HepG2 (cell line): ENCODE measurements at regions not wholly inside any gene's neighbourhood (a gene's known extent, or its start where the extent isn't known, plus 50 kb on each side); places are given as distances from the start of the nearest gene placed in this dataset.

Source experiments
- ATAC-seq: fragments of 200-7000 bp; cut with Tn5 transposase; 3 replicates; pipeline ENCODE4 v1.9.1; 2020; ENCODE audit warnings: mild to moderate bottlenecking, moderate library complexity
- BruUV-seq: library from RNA; stranded (reverse); fragments of 400-500 nt; replicated peaks from 2 replicates; lab custom pipeline; 2021; lab: Mats Ljungman, UMichigan
- CTCF ChIA-PET: fragments of 300-600 bp; formaldehyde crosslinking; extraction: SDS; loops from one replicate; lab custom pipeline; 2021; ENCODE audit warnings: low total read pairs, inconsistent platforms, low intra/inter-chr PET ratio; lab: Yijun Ruan, JAX
- POLR2A ChIA-PET: fragments of 350-600 bp; sonication (Branson Sonifier 250); formaldehyde crosslinking; loops from one replicate; lab custom pipeline; 2020; ENCODE audit warnings: antibody characterized with exemption, inconsistent platforms; lab: Yijun Ruan, JAX
- DNase-seq: peaks from one replicate; pipeline ENCODE4 v3.0.0-alpha.2; 2015; ENCODE audit warnings: low spot score
- FAIRE-seq: peaks from 3 replicates; lab custom pipeline; 2011; peaks lifted over from hg19 to GRCh38; lab: Jason Lieb, UNC
- H2AFZ ChIP-seq: one replicate; pipeline ENCODE4 v1.6.1; 2011; ENCODE audit warnings: low read length, inconsistent platforms
- H3K27ac ChIP-seq: fragments of 300-600 bp; 3 replicates; pipeline ENCODE4 v1.8.0; 2011; ENCODE audit warnings: mixed run types, mild to moderate bottlenecking, mixed read lengths, low read length, inconsistent platforms; ENCODE audit not compliant: insufficient read depth; ENCODE audit errors: extremely low read length
- H3K27me3 ChIP-seq, 2 experiments: fragments of 200-600 bp in 1 of 2; 2 replicates in 1 of 2; 3 replicates in 1 of 2; pipeline versions ENCODE4 v1.6.0 to v1.8.0; 2011; ENCODE audit warnings: low read length in 2 of 2, mild to moderate bottlenecking in 2 of 2, moderate library complexity in 2 of 2, inconsistent platforms in 1 of 2; ENCODE audit not compliant: insufficient read depth in 2 of 2, control insufficient read depth in 1 of 2
- H3K36me3 ChIP-seq, 2 experiments: fragments of 200-600 bp in 1 of 2; replicated peaks in 1 of 2; 2 replicates in 1 of 2; 3 replicates in 1 of 2; pipeline versions ENCODE4 v1.5.1 to v1.8.0; 2011; ENCODE audit warnings: low read length in 2 of 2, inconsistent platforms in 1 of 2; ENCODE audit not compliant: insufficient read depth in 2 of 2, control insufficient read depth in 1 of 2
- H3K4me1 ChIP-seq: 2 replicates; pipeline ENCODE4 v1.5.1; 2012; ENCODE audit warnings: low read length, inconsistent platforms; ENCODE audit not compliant: insufficient read depth
- H3K4me2 ChIP-seq: 2 replicates; pipeline ENCODE4 v1.6.0; 2011; ENCODE audit warnings: low read depth, low read length, inconsistent platforms
- H3K4me3 ChIP-seq, 3 experiments: fragments of 200-600 bp in 1 of 3; sonication (generic), shearing (Covaris generic) in 1 of 3; replicated peaks in 1 of 3; 2 replicates each; pipeline ENCODE4 v1.5.1; 2011 to 2016; ENCODE audit warnings: low read length in 3 of 3, inconsistent platforms in 2 of 3, low read depth in 2 of 3, mild to moderate bottlenecking in 2 of 3, control low read depth in 1 of 3, mixed read lengths in 1 of 3; ENCODE audit not compliant: insufficient read depth in 1 of 3
- H3K79me2 ChIP-seq: one replicate; pipeline ENCODE4 v1.6.1; 2011; ENCODE audit warnings: low read length, inconsistent platforms; ENCODE audit not compliant: insufficient read depth
- H3K9ac ChIP-seq: 2 replicates; pipeline ENCODE4 v1.6.0; 2011; ENCODE audit warnings: mild to moderate bottlenecking, low read depth, low read length, inconsistent platforms; ENCODE audit not compliant: insufficient read depth
- H3K9me3 ChIP-seq: 2 replicates; pipeline ENCODE4 v1.5.1; 2012; ENCODE audit warnings: mild to moderate bottlenecking, low read length
- H4K20me1 ChIP-seq: 2 replicates; pipeline ENCODE4 v1.6.0; 2011; ENCODE audit warnings: inconsistent platforms, mild to moderate bottlenecking, low read length, moderate library complexity; ENCODE audit not compliant: insufficient read depth
- CBX1 ChIP-seq: IDR thresholded peaks from one replicate; pipeline ENCODE4 v1.6.1; 2016; ENCODE audit warnings: antibody characterized with exemption, low read depth
- HMGA1 ChIP-seq: sonication (generic); formaldehyde crosslinking; conservative IDR thresholded peaks from 2 replicates; pipeline ENCODE4 v1.4.0; 2020; ENCODE audit warnings: missing genetic modification reagents
- IRF2 ChIP-seq: IDR thresholded peaks from 2 replicates; pipeline ENCODE4 v1.6.1; 2018; ENCODE audit warnings: missing genetic modification reagents, missing compliant biosample characterization
- MAZ ChIP-seq, 2 experiments: sonication (generic) in 1 of 2; formaldehyde crosslinking in 1 of 2; IDR thresholded peaks; 2 replicates each; pipeline versions ENCODE4 v1.5.0 to v1.6.1; 2012 to 2020; ENCODE audit warnings: low read depth in 2 of 2, mild to moderate bottlenecking in 2 of 2, borderline replicate concordance in 1 of 2, improper control_type of control experiment in 1 of 2, low read length in 1 of 2, missing genetic modification reagents in 1 of 2, moderate library complexity in 1 of 2
- MIER2 ChIP-seq: IDR thresholded peaks from 2 replicates; pipeline ENCODE4 v1.6.1; 2016; ENCODE audit warnings: missing biosample characterization, missing genetic modification reagents
- NFE2L2 ChIP-seq: fragments of 150-350 bp; IDR thresholded peaks from 2 replicates; pipeline ENCODE4 v1.6.1; 2014; ENCODE audit warnings: low read length
- SAP130 ChIP-seq: IDR thresholded peaks from 2 replicates; pipeline ENCODE4 v1.6.1; 2016; ENCODE audit warnings: low read depth
- SP1 ChIP-seq, 2 experiments: fragments of 450-650 bp in 1 of 2; sonication (generic) in 1 of 2; formaldehyde crosslinking in 1 of 2; IDR thresholded peaks; 2 replicates each; pipeline versions ENCODE4 v1.4.0 to v1.6.1; 2016 to 2020; ENCODE audit warnings: missing genetic modification reagents in 1 of 2
- SRF ChIP-seq: IDR thresholded peaks from 2 replicates; pipeline ENCODE4 v1.6.1; 2011; ENCODE audit warnings: mild to moderate bottlenecking, low read depth, low read length, moderate library complexity
- ZFYVE20 ChIP-seq: sonication (generic); formaldehyde crosslinking; IDR thresholded peaks from 2 replicates; pipeline ENCODE4 v1.8.0; 2023; ENCODE audit warnings: low read depth, mild to moderate bottlenecking, moderate library complexity, missing genetic modification reagents, borderline replicate concordance
- ZNF232 ChIP-seq: sonication (generic); formaldehyde crosslinking; IDR thresholded peaks from 2 replicates; pipeline ENCODE4 v1.4.0; 2020; ENCODE audit warnings: missing genetic modification reagents, borderline replicate concordance
- ZNF24 ChIP-seq: fragments of 450-650 bp; IDR thresholded peaks from 2 replicates; pipeline ENCODE4 v1.6.1; 2017; ENCODE audit warnings: antibody characterized with exemption, mild to moderate bottlenecking
- ZNF317 ChIP-seq: sonication (generic); formaldehyde crosslinking; IDR thresholded peaks from 2 replicates; pipeline ENCODE4 v1.5.0; 2020; ENCODE audit warnings: mild to moderate bottlenecking, missing genetic modification reagents
- ZNF337 ChIP-seq: sonication (generic); formaldehyde crosslinking; IDR thresholded peaks from 2 replicates; pipeline ENCODE4 v1.5.1; 2020; ENCODE audit warnings: missing genetic modification reagents, low read depth, mild to moderate bottlenecking, borderline replicate concordance
- ZNF674 ChIP-seq: sonication (generic); formaldehyde crosslinking; IDR thresholded peaks from 2 replicates; pipeline ENCODE4 v1.5.0; 2020; ENCODE audit warnings: low read depth, mild to moderate bottlenecking, missing genetic modification reagents
- ZNF776 ChIP-seq: sonication (generic); formaldehyde crosslinking; IDR thresholded peaks from 2 replicates; pipeline ENCODE4 v1.4.0; 2020; ENCODE audit warnings: mild to moderate bottlenecking, missing genetic modification reagents
- WGBS: methylation state at CpG from one replicate; pipeline ENCODE4 v1.1.6; 2017; ENCODE audit warnings: low lambda C conversion rate; 5-methylcytosine and 5-hydroxymethylcytosine counted together
- in situ Hi-C: cut with HindIII; loops from 2 replicates; pipeline ENCODE4 v1.10.0; 2017; ENCODE audit warnings: low pct_unique_long_range_greater_than_20kb; ENCODE audit not compliant: extremely low pct_ligation_motif_present
- intact Hi-C: fragments of 100-400 bp; cut with micrococcal nuclease; formaldehyde crosslinking; loops from one replicate; pipeline ENCODE4 v1.10.0; 2022; ENCODE audit not compliant: unreplicated experiment
- TF ChIP-seq, protein P1 (sequence below): sonication (generic); formaldehyde crosslinking; IDR thresholded peaks from 2 replicates; pipeline ENCODE4 v1.5.0; 2020; ENCODE audit warnings: missing genetic modification reagents
- TF ChIP-seq, protein P2 (sequence below): sonication (generic); formaldehyde crosslinking; IDR thresholded peaks from 2 replicates; pipeline ENCODE4 v1.9.0; 2021; ENCODE audit warnings: missing genetic modification reagents, mild to moderate bottlenecking, borderline replicate concordance

DNA sequence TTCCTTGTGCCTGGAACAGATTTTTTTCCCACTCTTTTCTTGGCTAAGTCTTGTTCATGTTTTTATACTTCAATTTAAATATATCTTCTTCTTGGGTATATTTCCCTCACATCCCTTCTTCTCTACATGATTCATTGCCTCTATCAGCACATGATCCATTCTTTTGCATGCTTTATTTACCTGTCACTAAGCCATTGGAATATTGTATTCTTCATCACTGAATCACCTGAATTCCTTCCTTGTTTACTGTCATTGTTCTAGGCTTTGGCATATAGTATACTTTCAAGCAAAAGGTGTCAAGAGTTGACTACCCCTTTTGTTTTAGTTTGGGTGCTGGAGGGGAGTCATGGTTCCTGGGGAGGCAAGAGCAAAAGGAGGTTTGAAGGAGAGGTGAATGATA, 464.5 kb upstream of the LRRC7 start:
- CTCF ChIA-PET = no interaction called here
- H3K27ac ChIP-seq = no peak overlapping the region
- TF ChIP-seq ZNF776 (CRISPR knock-in tag) = no peak
- no peak for TF ChIP-seq MAZ (IDR thresholded peaks at IDR 0.05; ENCODE audit: borderline replicate concordance, low read depth, low read length)
- TF ChIP-seq MAZ (CRISPR knock-in tag; IDR thresholded peaks at IDR 0.05; ENCODE audit: low read depth) = no peak
- no peak for TF ChIP-seq ZNF674 (CRISPR knock-in tag)
- H3K79me2 ChIP-seq = no peaks in the 10 kb centered on the region
- no peaks in the 10 kb centered on the region for H3K36me3 ChIP-seq
- in situ Hi-C loops (no loop called here), intact Hi-C loops (no loop called here)
- DNase-seq (no peak), FAIRE-seq (no peak), ATAC-seq (no peak)
- H3K9ac ChIP-seq = no peak overlapping the region
- no peaks in the 10 kb centered on the region for H4K20me1 ChIP-seq
- no TSS peak for BruUV-seq
- POLR2A ChIA-PET = no interaction called here
- no peak overlapping the region for H3K4me2 ChIP-seq
- no peaks in the 10 kb centered on the region for H3K27me3 ChIP-seq
- no peaks in the 10 kb centered on the region for H3K4me1 ChIP-seq
- H3K4me3 ChIP-seq = no peak overlapping the region
- no peak overlapping the region for H2AFZ ChIP-seq
- H3K9me3 ChIP-seq = peaks cover 66% of the 10 kb centered on the region

DNA sequence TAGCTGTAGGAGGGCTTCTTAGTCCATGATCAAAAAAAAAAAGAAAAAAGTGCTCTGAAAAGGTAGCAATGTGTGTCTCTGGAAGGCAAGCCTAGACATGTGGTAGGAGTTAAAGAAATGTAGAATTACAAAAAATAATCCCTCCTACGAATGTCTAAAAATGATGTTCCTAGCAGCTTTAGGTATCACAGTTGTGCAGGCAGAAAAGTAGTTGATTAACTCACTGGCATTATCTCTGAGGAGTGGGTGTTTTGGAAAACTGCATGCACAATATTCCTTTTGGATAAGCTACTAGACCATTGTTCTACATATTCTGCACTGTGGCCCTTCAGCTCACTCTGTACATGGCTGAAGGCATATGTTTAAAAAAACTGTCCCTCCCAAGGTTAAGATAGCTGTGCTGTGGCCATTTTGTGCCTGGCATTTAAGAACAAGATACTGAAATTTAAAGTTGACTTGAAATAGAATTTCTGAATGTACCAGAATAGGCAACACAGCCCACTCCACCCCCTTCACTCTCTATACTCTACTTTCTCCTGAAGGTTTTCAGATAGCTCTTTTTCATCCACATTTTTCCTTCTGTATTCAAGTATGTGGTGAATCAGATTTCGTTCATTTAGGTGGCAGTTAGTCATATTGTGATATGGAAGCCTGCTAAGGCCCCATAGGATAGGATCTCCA, 463.9 kb upstream of the LRRC7 start:
- H3K4me2 ChIP-seq = no peak overlapping the region
- FAIRE-seq (no peak), DNase-seq (no peak), ATAC-seq (no peak)
- H3K27ac ChIP-seq = no peak overlapping the region
- no peaks in the 10 kb centered on the region for H3K27me3 ChIP-seq
- H3K79me2 ChIP-seq = no peaks in the 10 kb centered on the region
- no peak overlapping the region for H3K9ac ChIP-seq
- peaks cover 67% of the 10 kb centered on the region for H3K9me3 ChIP-seq
- in situ Hi-C loops = no loop called here
- no peaks in the 10 kb centered on the region for H3K36me3 ChIP-seq
- no peak overlapping the region for H2AFZ ChIP-seq
- intact Hi-C loops = no loop called here
- H3K4me1 ChIP-seq = no peaks in the 10 kb centered on the region
- POLR2A ChIA-PET = no interaction called here
- WGBS = 0% methylated on average over 2 of the region's 2 CpGs
- H4K20me1 ChIP-seq = no peaks in the 10 kb centered on the region
- CTCF ChIA-PET = no interaction called here
- BruUV-seq = no TSS peak
- H3K4me3 ChIP-seq = no peak overlapping the region
- TF ChIP-seq ZFYVE20 = no peak
- TF ChIP-seq NFE2L2 = no peak
- TF ChIP-seq SAP130 = no peak
- TF ChIP-seq SRF = no peak
- TF ChIP-seq ZNF24 = no peak
- TF ChIP-seq HMGA1 (CRISPR knock-in tag) = no peak
- TF ChIP-seq IRF2 (CRISPR knock-in tag) = no peak
- TF ChIP-seq MIER2 (CRISPR knock-in tag) = no peak
- TF ChIP-seq CBX1 = no peak
- no peak for TF ChIP-seq SP1 (IDR thresholded peaks at IDR 0.05)
- no peak for TF ChIP-seq SP1 (CRISPR knock-in tag; IDR thresholded peaks at IDR 0.05)
- TF ChIP-seq, protein P1, sequence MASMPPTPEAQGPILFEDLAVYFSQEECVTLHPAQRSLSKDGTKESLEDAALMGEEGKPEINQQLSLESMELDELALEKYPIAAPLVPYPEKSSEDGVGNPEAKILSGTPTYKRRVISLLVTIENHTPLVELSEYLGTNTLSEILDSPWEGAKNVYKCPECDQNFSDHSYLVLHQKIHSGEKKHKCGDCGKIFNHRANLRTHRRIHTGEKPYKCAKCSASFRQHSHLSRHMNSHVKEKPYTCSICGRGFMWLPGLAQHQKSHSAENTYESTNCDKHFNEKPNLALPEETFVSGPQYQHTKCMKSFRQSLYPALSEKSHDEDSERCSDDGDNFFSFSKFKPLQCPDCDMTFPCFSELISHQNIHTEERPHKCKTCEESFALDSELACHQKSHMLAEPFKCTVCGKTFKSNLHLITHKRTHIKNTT = no peak
- no peak for TF ChIP-seq ZNF337 (CRISPR knock-in tag)
- TF ChIP-seq, protein P2, sequence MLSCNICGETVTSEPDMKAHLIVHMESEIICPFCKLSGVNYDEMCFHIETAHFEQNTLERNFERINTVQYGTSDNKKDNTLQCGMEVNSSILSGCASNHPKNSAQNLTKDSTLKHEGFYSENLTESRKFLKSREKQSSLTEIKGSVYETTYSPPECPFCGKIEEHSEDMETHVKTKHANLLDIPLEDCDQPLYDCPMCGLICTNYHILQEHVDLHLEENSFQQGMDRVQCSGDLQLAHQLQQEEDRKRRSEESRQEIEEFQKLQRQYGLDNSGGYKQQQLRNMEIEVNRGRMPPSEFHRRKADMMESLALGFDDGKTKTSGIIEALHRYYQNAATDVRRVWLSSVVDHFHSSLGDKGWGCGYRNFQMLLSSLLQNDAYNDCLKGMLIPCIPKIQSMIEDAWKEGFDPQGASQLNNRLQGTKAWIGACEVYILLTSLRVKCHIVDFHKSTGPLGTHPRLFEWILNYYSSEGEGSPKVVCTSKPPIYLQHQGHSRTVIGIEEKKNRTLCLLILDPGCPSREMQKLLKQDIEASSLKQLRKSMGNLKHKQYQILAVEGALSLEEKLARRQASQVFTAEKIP (CRISPR knock-in tag) = no peak
- no peak for TF ChIP-seq ZNF317 (CRISPR knock-in tag)
- TF ChIP-seq ZNF232 (CRISPR knock-in tag) = no peak
